Astrocyte (in vitro differentiated cells and primary cell): ENCODE measurements at regions not wholly inside any gene's neighbourhood (a gene's known extent, or its start where the extent isn't known, plus 50 kb on each side); places are given as distances from the start of the nearest gene placed in this dataset.

ENCODE experiments used
- EZH2 ChIP-seq: IDR thresholded peaks from 2 replicates; pipeline ENCODE4 v1.6.1; 2012; ENCODE audit warnings: mild to moderate bottlenecking, low read length, inconsistent platforms; ENCODE audit not compliant: insufficient read depth
- TF ChIP-seq, protein P1 (sequence below): IDR thresholded peaks from 2 replicates; pipeline ENCODE4 v1.5.1; 2011; ENCODE audit warnings: low read depth, mild to moderate bottlenecking, inconsistent platforms, low read length, moderate library complexity; ENCODE audit not compliant: insufficient read depth

DNA sequence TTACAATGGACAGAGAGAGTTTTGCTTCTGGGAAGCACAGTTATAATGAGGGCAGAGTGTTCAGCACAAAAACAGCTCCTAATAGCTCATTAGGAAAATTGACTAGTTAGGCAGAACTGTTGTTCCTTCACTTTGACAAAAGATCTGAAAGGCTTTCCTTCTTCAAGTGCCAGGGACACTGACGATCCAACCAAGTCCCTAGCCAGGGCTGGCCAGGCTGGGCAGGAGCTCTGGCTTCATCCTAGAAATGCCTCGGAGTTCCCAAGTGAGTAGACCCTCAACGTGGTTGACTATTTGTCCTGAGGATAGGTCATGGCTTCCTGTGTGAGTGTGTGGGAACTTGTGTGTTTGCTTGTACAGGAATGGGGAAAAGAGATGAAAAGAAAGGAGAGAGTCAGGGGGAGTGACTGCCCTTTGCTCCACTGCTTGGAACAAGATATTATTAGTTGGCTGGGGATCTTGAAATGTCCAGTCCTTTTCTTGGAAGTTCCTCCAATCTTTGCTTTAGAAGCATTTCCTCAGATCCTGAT lies 617.9 kb downstream of the NTRK3 start:
- TF ChIP-seq, protein P1, sequence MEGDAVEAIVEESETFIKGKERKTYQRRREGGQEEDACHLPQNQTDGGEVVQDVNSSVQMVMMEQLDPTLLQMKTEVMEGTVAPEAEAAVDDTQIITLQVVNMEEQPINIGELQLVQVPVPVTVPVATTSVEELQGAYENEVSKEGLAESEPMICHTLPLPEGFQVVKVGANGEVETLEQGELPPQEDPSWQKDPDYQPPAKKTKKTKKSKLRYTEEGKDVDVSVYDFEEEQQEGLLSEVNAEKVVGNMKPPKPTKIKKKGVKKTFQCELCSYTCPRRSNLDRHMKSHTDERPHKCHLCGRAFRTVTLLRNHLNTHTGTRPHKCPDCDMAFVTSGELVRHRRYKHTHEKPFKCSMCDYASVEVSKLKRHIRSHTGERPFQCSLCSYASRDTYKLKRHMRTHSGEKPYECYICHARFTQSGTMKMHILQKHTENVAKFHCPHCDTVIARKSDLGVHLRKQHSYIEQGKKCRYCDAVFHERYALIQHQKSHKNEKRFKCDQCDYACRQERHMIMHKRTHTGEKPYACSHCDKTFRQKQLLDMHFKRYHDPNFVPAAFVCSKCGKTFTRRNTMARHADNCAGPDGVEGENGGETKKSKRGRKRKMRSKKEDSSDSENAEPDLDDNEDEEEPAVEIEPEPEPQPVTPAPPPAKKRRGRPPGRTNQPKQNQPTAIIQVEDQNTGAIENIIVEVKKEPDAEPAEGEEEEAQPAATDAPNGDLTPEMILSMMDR: no peak
- no peak for TF ChIP-seq EZH2
